B cell (primary cell): ENCODE measurements at regions not wholly inside any gene's neighbourhood (a gene's known extent, or its start where the extent isn't known, plus 50 kb on each side); places are given as distances from the start of the nearest gene placed in this dataset.

Experiments
- ATAC-seq: fragments of 200-7000 bp; cut with Tn5 transposase; one replicate; pipeline ENCODE4 v1.10.0; 2021; ENCODE audit warnings: low read depth, mild to moderate bottlenecking, moderate number of reproducible peaks, moderate library complexity
- CTCF ChIA-PET: fragments of 350-600 bp; sonication (Branson Sonifier 250); formaldehyde crosslinking; loops from one replicate; lab custom pipeline; 2021; ENCODE audit warnings: antibody characterized with exemption, inconsistent platforms; lab: Charles Lee
- POLR2A ChIA-PET: fragments of 350-600 bp; sonication (Branson Sonifier 250); formaldehyde crosslinking; loops from one replicate; lab custom pipeline; 2021; ENCODE audit warnings: antibody characterized with exemption; lab: Charles Lee
- DNase-seq: peaks from one replicate; pipeline ENCODE4 v3.0.0; 2013
- H2AFZ ChIP-seq: 2 replicates; pipeline ENCODE4 v1.6.1; 2012; ENCODE audit warnings: mild to moderate bottlenecking, low read depth, low read length; ENCODE audit not compliant: insufficient read depth, poor library complexity, severe bottlenecking
- H3K27ac ChIP-seq, 2 donors: 1 replicate in 1 of 2; 2 replicates in 1 of 2; pipeline ENCODE4 v1.5.1; 2012 to 2013; ENCODE audit warnings: low read length in 2 of 2, mild to moderate bottlenecking in 2 of 2, moderate library complexity in 1 of 2
- H3K27me3 ChIP-seq, 4 experiments: fragments of 200-600 bp in 1 of 4; sonication (generic) in 1 of 4; replicated peaks in 1 of 4; 1 replicate in 2 of 4; 2 replicates in 2 of 4; pipeline versions ENCODE4 v1.6.1 to v1.7.0; 2013 to 2016; ENCODE audit warnings: low read length in 3 of 4, mild to moderate bottlenecking in 2 of 4, mixed read lengths in 1 of 4, moderate library complexity in 1 of 4; ENCODE audit not compliant: insufficient read depth in 4 of 4, control insufficient read depth in 3 of 4; ENCODE audit errors: control extremely low read depth in 1 of 4
- H3K36me3 ChIP-seq, 2 experiments: replicated peaks in 1 of 2; 1 replicate in 1 of 2; 2 replicates in 1 of 2; pipeline versions ENCODE4 v1.6.1 to v1.7.1; 2013; ENCODE audit warnings: low read length in 1 of 2; ENCODE audit not compliant: insufficient read depth in 2 of 2, control insufficient read depth in 1 of 2; ENCODE audit errors: control extremely low read depth in 1 of 2, extremely low read depth in 1 of 2
- H3K4me1 ChIP-seq, 2 donors: fragments of 200-600 bp in 1 of 2; sonication (generic) in 1 of 2; 1 replicate in 1 of 2; 2 replicates in 1 of 2; pipeline versions ENCODE4 v1.5.1 to v1.6.1; 2013 to 2017; ENCODE audit warnings: low read length in 2 of 2; ENCODE audit not compliant: control insufficient read depth in 2 of 2, insufficient read depth in 2 of 2
- H3K4me2 ChIP-seq: replicated peaks from 2 replicates; pipeline ENCODE3; 2012; ENCODE audit warnings: mild to moderate bottlenecking, low read depth, low read length; ENCODE audit not compliant: poor library complexity, severe bottlenecking
- H3K4me3 ChIP-seq, 5 experiments: fragments of 200-600 bp in 1 of 5; sonication (generic) in 1 of 5; 1 replicate in 3 of 5; 2 replicates in 2 of 5; pipeline versions ENCODE4 v1.5.1 to v1.7.0; 2011 to 2016; ENCODE audit warnings: low read length in 4 of 5, mild to moderate bottlenecking in 4 of 5, low read depth in 2 of 5, control low read depth in 1 of 5, moderate library complexity in 1 of 5; ENCODE audit not compliant: insufficient read depth in 1 of 5; ENCODE audit errors: control extremely low read depth in 1 of 5, extremely low read depth in 1 of 5
- H3K79me2 ChIP-seq: fragments of 200-600 bp; sonication (generic); one replicate; pipeline ENCODE4 v1.6.0; 2016; ENCODE audit warnings: low read length; ENCODE audit not compliant: control insufficient read depth, insufficient read depth
- H3K9ac ChIP-seq: fragments of 200-600 bp; sonication (generic); 2 replicates; pipeline ENCODE4 v1.6.1; 2017; ENCODE audit warnings: mild to moderate bottlenecking, low read length, moderate library complexity
- H3K9me3 ChIP-seq, 3 donors: one replicate each; pipeline versions ENCODE4 v1.6.1 to v1.7.1; 2013; ENCODE audit warnings: low read length in 2 of 3; ENCODE audit not compliant: control insufficient read depth in 2 of 3, insufficient read depth in 1 of 3; ENCODE audit errors: control extremely low read depth in 1 of 3
- H4K20me1 ChIP-seq: 2 replicates; pipeline ENCODE4 v1.6.0; 2012; ENCODE audit warnings: mild to moderate bottlenecking, low read length; ENCODE audit not compliant: insufficient read depth, control insufficient read depth, poor library complexity, severe bottlenecking
- H3K27ac Mint-ChIP-seq: one replicate; pipeline ENCODE4 v1.8.0; 2021; ENCODE audit warnings: mixed read lengths
- H3K27me3 Mint-ChIP-seq: one replicate; pipeline ENCODE4 v1.8.0; 2021; ENCODE audit warnings: mixed read lengths
- H3K4me1 Mint-ChIP-seq: one replicate; pipeline ENCODE4 v1.8.0; 2021; ENCODE audit warnings: mixed read lengths
- H3K4me3 Mint-ChIP-seq: one replicate; pipeline ENCODE4 v1.8.0; 2021; ENCODE audit warnings: mixed read lengths
- H3K9me3 Mint-ChIP-seq: one replicate; pipeline ENCODE4 v1.8.0; 2022; ENCODE audit warnings: mixed read lengths; ENCODE audit not compliant: insufficient read depth
- EZH2 ChIP-seq: IDR thresholded peaks from 2 replicates; pipeline ENCODE4 v1.6.1; 2012; ENCODE audit warnings: borderline replicate concordance, low read depth, mild to moderate bottlenecking, moderate library complexity, low read length; ENCODE audit not compliant: insufficient read depth, poor library complexity, severe bottlenecking
- WGBS: methylation state at CpG from one replicate; pipeline ENCODE4 v1.1.5; 2013; ENCODE audit warnings: missing lambda C conversion rate; ENCODE audit not compliant: insufficient coverage; 5-methylcytosine and 5-hydroxymethylcytosine counted together
- intact Hi-C: fragments of 100-400 bp; cut with micrococcal nuclease; formaldehyde crosslinking; loops from one replicate; pipeline ENCODE4 v1.10.0; 2022
- TF ChIP-seq, protein P1 (sequence below): fragments of 200-600 bp; IDR thresholded peaks from one replicate; pipeline ENCODE4 v1.8.0; 2022; ENCODE audit warnings: antibody characterized with exemption, mild to moderate bottlenecking

DNA sequence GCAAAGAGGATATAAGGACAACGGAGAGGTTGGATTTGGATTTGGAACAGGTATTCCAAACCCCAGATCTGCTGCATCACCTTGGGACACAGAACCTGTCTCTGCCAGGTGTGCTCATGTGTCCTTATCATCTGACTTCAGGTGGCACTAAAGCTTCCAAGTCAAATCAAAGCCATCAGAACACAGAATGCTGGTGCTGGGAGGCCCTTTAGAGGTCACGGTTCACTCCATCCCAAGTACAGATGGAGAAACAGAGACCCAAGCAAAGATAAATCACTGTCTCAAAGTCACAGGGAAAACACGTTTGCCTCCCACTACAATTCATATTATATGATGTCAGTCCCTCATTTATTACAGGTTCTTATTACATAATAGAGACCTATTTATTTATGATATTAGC is 72.8 kb downstream of the HES1 start:
- peaks cover 29% of the 10 kb centered on the region for H3K27me3 Mint-ChIP-seq
- H3K27ac Mint-ChIP-seq: no peak overlapping the region
- Histone ChIP-seq H3K9ac (no peak overlapping the region), H3K4me2 (no peak overlapping the region), H3K79me2 (no peaks in the 10 kb centered on the region), H3K27me3 (peaks cover 0 to 48% (median 21%) of the 10 kb centered on the region in 4 experiments), H3K9me3 (no peaks in the 10 kb centered on the region), H3K4me1 (peaks cover 18 to 25% of the 10 kb centered on the region in 2 donors), H2AFZ (no peak overlapping the region), H4K20me1 (no peaks in the 10 kb centered on the region), H3K36me3 (no peaks in the 10 kb centered on the region), H3K4me3 (no peak overlapping the region), H3K27ac (no peak overlapping the region)
- no peak overlapping the region for H3K4me3 Mint-ChIP-seq
- peaks cover 18% of the 10 kb centered on the region for H3K4me1 Mint-ChIP-seq
- intact Hi-C loops: no loop called here
- no peak for DNase-seq
- CTCF ChIA-PET: no interaction called here
- no peaks in the 10 kb centered on the region for H3K9me3 Mint-ChIP-seq
- TF ChIP-seq, protein P1, sequence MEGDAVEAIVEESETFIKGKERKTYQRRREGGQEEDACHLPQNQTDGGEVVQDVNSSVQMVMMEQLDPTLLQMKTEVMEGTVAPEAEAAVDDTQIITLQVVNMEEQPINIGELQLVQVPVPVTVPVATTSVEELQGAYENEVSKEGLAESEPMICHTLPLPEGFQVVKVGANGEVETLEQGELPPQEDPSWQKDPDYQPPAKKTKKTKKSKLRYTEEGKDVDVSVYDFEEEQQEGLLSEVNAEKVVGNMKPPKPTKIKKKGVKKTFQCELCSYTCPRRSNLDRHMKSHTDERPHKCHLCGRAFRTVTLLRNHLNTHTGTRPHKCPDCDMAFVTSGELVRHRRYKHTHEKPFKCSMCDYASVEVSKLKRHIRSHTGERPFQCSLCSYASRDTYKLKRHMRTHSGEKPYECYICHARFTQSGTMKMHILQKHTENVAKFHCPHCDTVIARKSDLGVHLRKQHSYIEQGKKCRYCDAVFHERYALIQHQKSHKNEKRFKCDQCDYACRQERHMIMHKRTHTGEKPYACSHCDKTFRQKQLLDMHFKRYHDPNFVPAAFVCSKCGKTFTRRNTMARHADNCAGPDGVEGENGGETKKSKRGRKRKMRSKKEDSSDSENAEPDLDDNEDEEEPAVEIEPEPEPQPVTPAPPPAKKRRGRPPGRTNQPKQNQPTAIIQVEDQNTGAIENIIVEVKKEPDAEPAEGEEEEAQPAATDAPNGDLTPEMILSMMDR: no peak
- TF ChIP-seq EZH2: no peak
- ATAC-seq: no peak
- POLR2A ChIA-PET: no interaction called here
- WGBS: 89% methylated on average over 2 of the region's 3 CpGs

DNA sequence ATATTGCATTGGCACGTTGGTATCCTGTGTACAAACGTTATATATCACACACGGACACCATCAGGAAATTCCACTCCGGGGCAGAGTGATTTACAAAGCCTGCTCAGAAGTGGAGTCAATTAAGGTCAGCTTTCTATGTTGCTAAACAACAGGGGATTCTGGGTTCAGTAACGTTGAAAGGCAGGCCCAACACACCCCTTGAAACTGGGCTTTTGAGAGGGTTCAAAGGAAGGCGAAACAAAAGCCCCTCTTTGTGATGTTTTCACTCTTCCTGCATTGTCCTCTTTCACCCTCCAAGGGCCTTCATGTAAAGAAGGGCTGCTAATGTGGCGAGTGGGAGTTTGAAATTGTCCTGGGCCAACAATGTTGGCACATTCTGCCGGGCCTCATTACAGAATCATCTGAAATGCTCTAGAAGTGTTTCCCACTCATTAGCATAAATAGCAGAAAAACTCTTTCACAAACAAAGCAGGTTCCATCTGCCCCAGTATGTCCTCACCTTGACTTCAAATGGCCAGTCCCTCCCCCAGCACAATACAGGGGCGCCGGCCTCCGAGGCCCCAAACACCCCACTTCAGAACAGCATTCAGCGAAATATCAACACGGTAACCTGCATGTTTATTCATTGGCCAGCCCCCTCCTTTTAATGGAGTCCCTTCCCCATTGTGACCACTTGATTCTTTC is 76.4 kb downstream of the HES1 start:
- no peak overlapping the region for H3K4me3 ChIP-seq
- H2AFZ ChIP-seq: no peak overlapping the region
- no peak for ATAC-seq
- Mint-ChIP-seq H3K9me3 (no peaks in the 10 kb centered on the region), H3K27me3 (peaks cover 30% of the 10 kb centered on the region), H3K4me3 (no peak overlapping the region), H3K27ac (no peak overlapping the region), H3K4me1 (no peaks in the 10 kb centered on the region)
- no peak overlapping the region for H3K9ac ChIP-seq
- no peaks in the 10 kb centered on the region for H3K4me1 ChIP-seq
- POLR2A ChIA-PET: no interaction called here
- CTCF ChIA-PET: no interaction called here
- no peak for DNase-seq
- intact Hi-C loops: no loop called here
- H3K27ac ChIP-seq: no peak overlapping the region
- H3K27me3 ChIP-seq: peaks cover 0 to 24% (median 1%) of the 10 kb centered on the region in 4 experiments
- no peaks in the 10 kb centered on the region for H4K20me1 ChIP-seq
- WGBS: 62% methylated on average over 9 of the region's 13 CpGs
- no peaks in the 10 kb centered on the region for H3K79me2 ChIP-seq
- no peak overlapping the region for H3K4me2 ChIP-seq
- no peaks in the 10 kb centered on the region for H3K9me3 ChIP-seq
- no peak for TF ChIP-seq EZH2
- TF ChIP-seq, protein P1: no peak
- no peaks in the 10 kb centered on the region for H3K36me3 ChIP-seq
